Neuronal stem cell (in vitro differentiated cells): ENCODE measurements at regions not wholly inside any gene's neighbourhood (a gene's known extent, or its start where the extent isn't known, plus 50 kb on each side); places are given as distances from the start of the nearest gene placed in this dataset.
"Not testable (repeated sequence)": the region's sequence is repeated elsewhere in the genome, so short reads cannot be mapped to it uniquely, and the experiment has no call there.

Experiments
- DNase-seq: peaks from one replicate; pipeline ENCODE4 v3.0.0-alpha.2; 2013; ENCODE audit warnings: low spot score
- H2AFZ ChIP-seq: one replicate; pipeline ENCODE4 v1.6.1; 2013; ENCODE audit warnings: mild to moderate bottlenecking, low read length, inconsistent platforms
- H2AK5ac ChIP-seq: 2 replicates; pipeline ENCODE4 v1.6.1; 2013; ENCODE audit warnings: low read depth, mild to moderate bottlenecking, inconsistent platforms, low read length, moderate library complexity, mixed read lengths
- H2BK120ac ChIP-seq: 2 replicates; pipeline ENCODE4 v1.6.1; 2013; ENCODE audit warnings: low read depth, mild to moderate bottlenecking, inconsistent platforms, low read length, moderate library complexity, mixed read lengths
- H2BK12ac ChIP-seq: one replicate; pipeline ENCODE4 v1.6.1; 2013; ENCODE audit warnings: low read length, inconsistent platforms
- H2BK15ac ChIP-seq: 2 replicates; pipeline ENCODE4 v1.6.1; 2013; ENCODE audit warnings: mild to moderate bottlenecking, low read length, inconsistent platforms, mixed read lengths
- H2BK5ac ChIP-seq: one replicate; pipeline ENCODE4 v1.6.1; 2013; ENCODE audit warnings: inconsistent platforms, mild to moderate bottlenecking, low read length, moderate library complexity
- H3K14ac ChIP-seq: one replicate; pipeline ENCODE4 v1.6.1; 2013; ENCODE audit warnings: low read length, inconsistent platforms
- H3K18ac ChIP-seq: 2 replicates; pipeline ENCODE4 v1.6.1; 2013; ENCODE audit warnings: low read length, inconsistent platforms
- H3K23ac ChIP-seq: 2 replicates; pipeline ENCODE4 v1.6.1; 2013; ENCODE audit warnings: low read depth, mild to moderate bottlenecking, mixed read lengths, low read length, inconsistent platforms; ENCODE audit not compliant: poor library complexity
- H3K27ac ChIP-seq: replicated peaks from 3 replicates; pipeline ENCODE4 v1.5.1; 2013; ENCODE audit warnings: low read length, inconsistent platforms
- H3K27me3 ChIP-seq, 3 experiments: 2 replicates each; pipeline ENCODE4 v1.6.1; 2013; ENCODE audit warnings: low read length in 3 of 3, mild to moderate bottlenecking in 2 of 3, inconsistent platforms in 1 of 3, low read depth in 1 of 3, mixed read lengths in 1 of 3, moderate library complexity in 1 of 3; ENCODE audit not compliant: control insufficient read depth in 3 of 3, insufficient read depth in 3 of 3
- H3K36me3 ChIP-seq, 2 donors: replicated peaks in 1 of 2; 2 replicates each; pipeline ENCODE4 v1.6.1; 2013; ENCODE audit warnings: low read length in 2 of 2; ENCODE audit not compliant: control insufficient read depth in 2 of 2, insufficient read depth in 2 of 2
- H3K4ac ChIP-seq: 2 replicates; pipeline ENCODE4 v1.6.1; 2013; ENCODE audit warnings: inconsistent platforms, mild to moderate bottlenecking, low read length, moderate library complexity
- H3K4me1 ChIP-seq, 2 donors: 1 replicate in 1 of 2; 2 replicates in 1 of 2; pipeline ENCODE4 v1.6.1; 2013; ENCODE audit warnings: low read length in 2 of 2, low read depth in 1 of 2; ENCODE audit not compliant: control insufficient read depth in 2 of 2, insufficient read depth in 1 of 2
- H3K4me2 ChIP-seq: one replicate; pipeline ENCODE4 v1.6.1; 2013; ENCODE audit warnings: mild to moderate bottlenecking, low read length, inconsistent platforms; ENCODE audit not compliant: insufficient read depth, poor library complexity, severe bottlenecking
- H3K4me3 ChIP-seq, 2 donors: 2 replicates each; pipeline ENCODE4 v1.5.1; 2013; ENCODE audit warnings: low read length in 2 of 2, mild to moderate bottlenecking in 2 of 2, inconsistent platforms in 1 of 2, moderate library complexity in 1 of 2
- H3K79me1 ChIP-seq: one replicate; pipeline ENCODE4 v1.6.1; 2013; ENCODE audit warnings: low read depth, mild to moderate bottlenecking, inconsistent platforms, low read length, moderate library complexity
- H3K9ac ChIP-seq: one replicate; pipeline ENCODE4 v1.6.1; 2013; ENCODE audit warnings: mild to moderate bottlenecking, low read depth, low read length, inconsistent platforms; ENCODE audit not compliant: poor library complexity
- H3K9me3 ChIP-seq, 2 donors: replicated peaks in 1 of 2; 2 replicates each; pipeline versions ENCODE3 to v1.6.1; 2013; ENCODE audit warnings: low read length in 2 of 2, mild to moderate bottlenecking in 2 of 2, inconsistent platforms in 1 of 2, low read depth in 1 of 2, mixed read lengths in 1 of 2, moderate library complexity in 1 of 2; ENCODE audit not compliant: control insufficient read depth in 2 of 2, insufficient read depth in 1 of 2
- H4K8ac ChIP-seq: one replicate; pipeline ENCODE4 v1.6.1; 2013; ENCODE audit warnings: low read depth, mild to moderate bottlenecking, inconsistent platforms, low read length, moderate library complexity
- H4K91ac ChIP-seq: one replicate; pipeline ENCODE4 v1.6.1; 2013; ENCODE audit warnings: low read length, low read depth, mild to moderate bottlenecking, inconsistent platforms; ENCODE audit not compliant: poor library complexity
- WGBS, 2 donors: extraction: QIAGEN DNeasy Blood & Tissue Kit; methylation state at CpG; one replicate each; pipeline ENCODE4 v1.1.7; 2013; ENCODE audit warnings: missing lambda C conversion rate in 2 of 2, mixed read lengths in 1 of 2; ENCODE audit not compliant: insufficient read length in 2 of 2, insufficient replicate concordance in 1 of 2; ENCODE audit errors: extremely low coverage in 2 of 2; 5-methylcytosine and 5-hydroxymethylcytosine counted together

DNA sequence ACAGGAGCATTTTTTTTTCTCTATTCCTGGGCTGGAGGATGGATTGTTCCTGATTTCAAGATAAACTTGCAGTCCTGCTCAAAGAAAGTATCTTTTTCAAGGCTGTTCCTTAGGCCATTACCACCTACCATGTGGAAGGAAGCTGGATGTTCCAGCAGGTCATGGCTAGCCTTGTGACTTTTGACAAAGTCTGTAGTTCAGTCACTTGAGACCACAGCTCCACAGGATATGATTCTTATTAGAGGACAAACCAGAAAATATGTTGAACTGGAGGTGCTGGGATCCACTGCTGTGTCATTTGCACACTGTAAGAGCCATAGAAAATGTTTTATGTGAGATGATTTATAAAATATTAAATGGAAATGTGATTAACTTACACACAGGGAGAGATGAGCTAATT is 184.2 kb upstream of the ACO1 start:
- DNase-seq: no peak
- Histone ChIP-seq H3K4me2 (no peak overlapping the region), H4K8ac (no peak overlapping the region), H3K4me1 (no peaks in the 10 kb centered on the region), H2BK120ac (no peak overlapping the region), H3K14ac (no peak overlapping the region), H3K9me3 (no peaks in the 10 kb centered on the region), H2AK5ac (no peak overlapping the region), H3K27ac (no peak overlapping the region), H2AFZ (no peak overlapping the region), H3K27me3 (no peaks in the 10 kb centered on the region), H3K9ac (no peak overlapping the region), H3K18ac (no peak overlapping the region), H3K79me1 (no peaks in the 10 kb centered on the region), H2BK5ac (no peak overlapping the region), H2BK15ac (no peak overlapping the region), H3K23ac (no peak overlapping the region), H3K36me3 (no peaks in the 10 kb centered on the region), H3K4ac (no peak overlapping the region), H3K4me3 (no peak overlapping the region), H2BK12ac (no peak overlapping the region), H4K91ac (no peak overlapping the region)

DNA sequence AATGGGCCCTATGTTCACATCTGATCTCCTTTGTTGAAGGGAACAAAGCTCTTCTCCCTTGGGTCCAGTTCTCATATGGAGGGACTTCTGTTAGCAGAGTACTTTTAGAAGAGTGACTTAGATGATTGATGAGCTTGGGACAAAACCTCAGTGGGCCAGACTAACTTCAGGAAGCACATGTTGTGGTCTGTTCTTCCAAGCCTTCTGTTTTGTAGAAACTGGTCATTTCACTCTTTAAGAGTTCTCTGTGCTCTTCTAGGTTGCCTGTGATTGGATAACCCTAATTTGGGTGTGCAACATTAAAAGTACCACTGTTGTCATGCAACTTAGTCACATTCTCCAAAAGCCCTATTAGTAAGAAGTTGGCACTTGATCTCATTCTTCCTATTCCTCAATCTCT is 183.5 kb upstream of the ACO1 start:
- H3K4me2 ChIP-seq: no peak overlapping the region
- H2AFZ ChIP-seq: no peak overlapping the region
- H2BK5ac ChIP-seq: no peak overlapping the region
- H3K14ac ChIP-seq: no peak overlapping the region
- H4K8ac ChIP-seq: no peak overlapping the region
- no peak overlapping the region for H4K91ac ChIP-seq
- no peaks in the 10 kb centered on the region for H3K36me3 ChIP-seq
- no peak overlapping the region for H2BK12ac ChIP-seq
- no peak for DNase-seq
- H3K27ac ChIP-seq: no peak overlapping the region
- no peak overlapping the region for H2BK15ac ChIP-seq
- no peak overlapping the region for H2BK120ac ChIP-seq
- no peak overlapping the region for H2AK5ac ChIP-seq
- H3K23ac ChIP-seq: no peak overlapping the region
- H3K4me1 ChIP-seq: no peaks in the 10 kb centered on the region
- H3K9me3 ChIP-seq: no peaks in the 10 kb centered on the region
- no peak overlapping the region for H3K18ac ChIP-seq
- H3K79me1 ChIP-seq: no peaks in the 10 kb centered on the region
- H3K4me3 ChIP-seq: no peak overlapping the region
- no peaks in the 10 kb centered on the region for H3K27me3 ChIP-seq
- H3K9ac ChIP-seq: no peak overlapping the region
- H3K4ac ChIP-seq: no peak overlapping the region

- WGBS, 2 donors: no CpG with 5 or more reads among the region's 3 CpGs
- H3K27ac ChIP-seq, H2BK5ac ChIP-seq, H3K36me3 ChIP-seq, DNase-seq, H3K23ac ChIP-seq, H2AK5ac ChIP-seq, H3K4me1 ChIP-seq, H2BK15ac ChIP-seq, H4K91ac ChIP-seq, H2BK120ac ChIP-seq, H4K8ac ChIP-seq, H3K4me2 ChIP-seq, H2BK12ac ChIP-seq, H2AFZ ChIP-seq, H3K18ac ChIP-seq, H3K79me1 ChIP-seq, H3K27me3 ChIP-seq, H3K14ac ChIP-seq, H3K9ac ChIP-seq, H3K4ac ChIP-seq, H3K4me3 ChIP-seq, H3K9me3 ChIP-seq: not testable (repeated sequence)
Measured at GRCh38 chr9:32209164-32209563, 175.3 kb upstream of the ACO1 start.

GRCh38 chr9:32218100-32218767 is 166.2 kb upstream of the ACO1 start:
- H3K79me1 ChIP-seq: no peaks in the 10 kb centered on the region
- H2BK5ac ChIP-seq: no peak overlapping the region
- H2BK15ac ChIP-seq: no peak overlapping the region
- no peak overlapping the region for H3K4ac ChIP-seq
- no peak overlapping the region for H3K4me2 ChIP-seq
- no peak overlapping the region for H2BK12ac ChIP-seq
- no peak overlapping the region for H3K14ac ChIP-seq
- no peak overlapping the region for H3K27ac ChIP-seq
- H3K23ac ChIP-seq: no peak overlapping the region
- H2BK120ac ChIP-seq: no peak overlapping the region
- no peaks in the 10 kb centered on the region for H3K36me3 ChIP-seq
- H3K9ac ChIP-seq: no peak overlapping the region
- H3K4me1 ChIP-seq: peaks cover 0 to 1% of the 10 kb centered on the region in 2 donors
- no peak for DNase-seq
- no peak overlapping the region for H2AK5ac ChIP-seq
- H3K9me3 ChIP-seq: no peaks in the 10 kb centered on the region
- H2AFZ ChIP-seq: no peak overlapping the region
- no peak overlapping the region for H4K8ac ChIP-seq
- H3K4me3 ChIP-seq: no peak overlapping the region
- no peak overlapping the region for H4K91ac ChIP-seq
- H3K18ac ChIP-seq: no peak overlapping the region
- no peaks in the 10 kb centered on the region for H3K27me3 ChIP-seq
